HepG2 (cell line): ENCODE measurements at regions not wholly inside any gene's neighbourhood (a gene's known extent, or its start where the extent isn't known, plus 50 kb on each side); places are given as distances from the start of the nearest gene placed in this dataset.

Experiments
- ELF3 ChIP-seq: IDR thresholded peaks from 2 replicates; pipeline ENCODE4 v1.6.1; 2016; ENCODE audit warnings: missing genetic modification reagents, missing compliant biosample characterization
- ERF ChIP-seq: IDR thresholded peaks from 2 replicates; pipeline ENCODE4 v1.6.1; 2018; ENCODE audit warnings: missing biosample characterization, missing genetic modification reagents
- FOSL2 ChIP-seq: sonication (generic); formaldehyde crosslinking; IDR thresholded peaks from 2 replicates; pipeline ENCODE4 v1.4.0; 2020; ENCODE audit warnings: missing genetic modification reagents
- FOXA3 ChIP-seq: IDR thresholded peaks from 2 replicates; pipeline ENCODE4 v1.6.1; 2016; ENCODE audit warnings: missing genetic modification reagents, missing compliant biosample characterization
- HDAC2 ChIP-seq: sonication (generic); formaldehyde crosslinking; IDR thresholded peaks from 2 replicates; pipeline ENCODE4 v1.4.0; 2020; ENCODE audit warnings: missing genetic modification reagents
- HOXA3 ChIP-seq: sonication (generic); formaldehyde crosslinking; IDR thresholded peaks from 2 replicates; pipeline ENCODE4 v1.5.0; 2020; ENCODE audit warnings: missing genetic modification reagents
- IRF2 ChIP-seq: IDR thresholded peaks from 2 replicates; pipeline ENCODE4 v1.6.1; 2018; ENCODE audit warnings: missing genetic modification reagents, missing compliant biosample characterization
- MIXL1 ChIP-seq: IDR thresholded peaks from 2 replicates; pipeline ENCODE4 v1.6.1; 2016
- NCOA2 ChIP-seq: sonication (generic); formaldehyde crosslinking; IDR thresholded peaks from 2 replicates; pipeline ENCODE4 v1.8.0; 2022; ENCODE audit warnings: inconsistent platforms
- RARA ChIP-seq: IDR thresholded peaks from 2 replicates; pipeline ENCODE4 v1.6.1; 2016; ENCODE audit warnings: missing genetic modification reagents, missing compliant biosample characterization
- RXRB ChIP-seq: IDR thresholded peaks from 2 replicates; pipeline ENCODE4 v1.6.1; 2016; ENCODE audit warnings: borderline replicate concordance, missing genetic modification reagents, missing compliant biosample characterization
- SAP130 ChIP-seq: IDR thresholded peaks from 2 replicates; pipeline ENCODE4 v1.6.1; 2016; ENCODE audit warnings: low read depth
- ZNF143 ChIP-seq: sonication (generic); formaldehyde crosslinking; IDR thresholded peaks from 2 replicates; pipeline ENCODE4 v1.4.0; 2020; ENCODE audit warnings: missing genetic modification reagents
- ZNF205 ChIP-seq: IDR thresholded peaks from 2 replicates; pipeline ENCODE4 v1.6.1; 2018; ENCODE audit warnings: missing biosample characterization, missing genetic modification reagents
- ZNF614 ChIP-seq: IDR thresholded peaks from 2 replicates; pipeline ENCODE4 v1.6.1; 2018; ENCODE audit warnings: missing biosample characterization, missing genetic modification reagents, inconsistent platforms, borderline replicate concordance
- ZNF792 ChIP-seq: IDR thresholded peaks from 2 replicates; pipeline ENCODE4 v1.6.1; 2016
- TF ChIP-seq, protein P1 (sequence below): sonication (generic); formaldehyde crosslinking; IDR thresholded peaks from 2 replicates; pipeline ENCODE4 v1.4.0; 2020; ENCODE audit warnings: missing genetic modification reagents, borderline replicate concordance
- TF ChIP-seq, protein P2 (sequence below): IDR thresholded peaks from 2 replicates; pipeline ENCODE4 v1.6.1; 2016; ENCODE audit warnings: missing genetic modification reagents, missing compliant biosample characterization
- TF ChIP-seq, protein P3 (sequence below): IDR thresholded peaks from 2 replicates; pipeline ENCODE4 v1.6.1; 2016
- TF ChIP-seq, protein P4 (sequence below): IDR thresholded peaks from 2 replicates; pipeline ENCODE4 v1.6.1; 2018; ENCODE audit warnings: missing genetic modification reagents, mild to moderate bottlenecking, missing compliant biosample characterization
- TF ChIP-seq, protein P5 (sequence below): IDR thresholded peaks from 2 replicates; pipeline ENCODE4 v1.6.1; 2016
- TF ChIP-seq, protein P6 (sequence below): IDR thresholded peaks from 2 replicates; pipeline ENCODE4 v1.6.1; 2016; ENCODE audit warnings: low read depth

DNA sequence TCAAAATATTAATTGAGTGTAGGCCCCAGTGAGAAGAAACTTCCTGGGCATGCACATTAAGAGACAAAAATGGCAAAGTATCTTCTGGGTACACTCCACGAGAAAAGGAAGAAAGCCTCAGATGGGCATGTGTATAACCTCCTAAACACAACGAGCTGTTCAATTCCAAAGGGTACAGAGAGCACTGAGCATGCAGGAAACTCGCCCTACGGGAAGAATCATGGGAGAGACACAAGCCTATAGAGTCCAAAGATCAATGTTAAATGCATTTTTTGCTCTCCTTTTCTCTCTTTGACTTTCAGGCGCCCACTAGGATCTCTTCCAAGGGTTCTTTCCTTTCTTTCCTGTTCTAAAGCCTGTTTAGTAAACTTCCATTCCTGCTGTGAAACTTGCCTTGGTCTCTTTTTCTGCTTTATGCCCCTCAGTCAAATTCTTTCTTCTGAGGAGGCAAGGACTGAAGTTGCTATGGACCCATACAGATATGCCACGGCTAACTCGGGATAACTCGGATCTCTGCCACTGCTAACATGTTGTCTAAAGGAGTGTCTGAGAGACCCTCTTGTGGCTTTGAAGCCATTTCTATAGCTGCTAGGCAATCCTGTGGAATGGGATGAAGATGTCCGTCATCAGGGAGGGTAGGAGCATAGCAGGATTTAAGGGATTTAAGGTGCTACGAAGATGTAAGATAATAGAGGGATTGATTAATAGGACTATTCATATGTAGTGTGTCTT, 99.5 kb upstream of the MTLN start (continued):
- TF ChIP-seq, protein P1, sequence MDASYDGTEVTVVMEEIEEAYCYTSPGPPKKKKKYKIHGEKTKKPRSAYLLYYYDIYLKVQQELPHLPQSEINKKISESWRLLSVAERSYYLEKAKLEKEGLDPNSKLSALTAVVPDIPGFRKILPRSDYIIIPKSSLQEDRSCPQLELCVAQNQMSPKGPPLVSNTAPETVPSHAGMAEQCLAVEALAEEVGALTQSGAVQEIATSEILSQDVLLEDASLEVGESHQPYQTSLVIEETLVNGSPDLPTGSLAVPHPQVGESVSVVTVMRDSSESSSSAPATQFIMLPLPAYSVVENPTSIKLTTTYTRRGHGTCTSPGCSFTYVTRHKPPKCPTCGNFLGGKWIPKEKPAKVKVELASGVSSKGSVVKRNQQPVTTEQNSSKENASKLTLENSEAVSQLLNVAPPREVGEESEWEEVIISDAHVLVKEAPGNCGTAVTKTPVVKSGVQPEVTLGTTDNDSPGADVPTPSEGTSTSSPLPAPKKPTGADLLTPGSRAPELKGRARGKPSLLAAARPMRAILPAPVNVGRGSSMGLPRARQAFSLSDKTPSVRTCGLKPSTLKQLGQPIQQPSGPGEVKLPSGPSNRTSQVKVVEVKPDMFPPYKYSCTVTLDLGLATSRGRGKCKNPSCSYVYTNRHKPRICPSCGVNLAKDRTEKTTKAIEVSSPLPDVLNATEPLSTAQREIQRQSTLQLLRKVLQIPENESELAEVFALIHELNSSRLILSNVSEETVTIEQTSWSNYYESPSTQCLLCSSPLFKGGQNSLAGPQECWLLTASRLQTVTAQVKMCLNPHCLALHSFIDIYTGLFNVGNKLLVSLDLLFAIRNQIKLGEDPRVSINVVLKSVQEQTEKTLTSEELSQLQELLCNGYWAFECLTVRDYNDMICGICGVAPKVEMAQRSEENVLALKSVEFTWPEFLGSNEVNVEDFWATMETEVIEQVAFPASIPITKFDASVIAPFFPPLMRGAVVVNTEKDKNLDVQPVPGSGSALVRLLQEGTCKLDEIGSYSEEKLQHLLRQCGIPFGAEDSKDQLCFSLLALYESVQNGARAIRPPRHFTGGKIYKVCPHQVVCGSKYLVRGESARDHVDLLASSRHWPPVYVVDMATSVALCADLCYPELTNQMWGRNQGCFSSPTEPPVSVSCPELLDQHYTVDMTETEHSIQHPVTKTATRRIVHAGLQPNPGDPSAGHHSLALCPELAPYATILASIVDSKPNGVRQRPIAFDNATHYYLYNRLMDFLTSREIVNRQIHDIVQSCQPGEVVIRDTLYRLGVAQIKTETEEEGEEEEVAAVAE (CRISPR knock-in tag), result 0 out of 2 replicates have a peak, but pooled peaks have one; percentile 24
- TF ChIP-seq, protein P2, sequence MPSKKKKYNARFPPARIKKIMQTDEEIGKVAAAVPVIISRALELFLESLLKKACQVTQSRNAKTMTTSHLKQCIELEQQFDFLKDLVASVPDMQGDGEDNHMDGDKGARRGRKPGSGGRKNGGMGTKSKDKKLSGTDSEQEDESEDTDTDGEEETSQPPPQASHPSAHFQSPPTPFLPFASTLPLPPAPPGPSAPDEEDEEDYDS (CRISPR knock-in tag), result peak; percentile 51
- peak; percentile 68; the same call in 1 of the 2 replicates for TF ChIP-seq ZNF205 (CRISPR knock-in tag)
- TF ChIP-seq, protein P3, sequence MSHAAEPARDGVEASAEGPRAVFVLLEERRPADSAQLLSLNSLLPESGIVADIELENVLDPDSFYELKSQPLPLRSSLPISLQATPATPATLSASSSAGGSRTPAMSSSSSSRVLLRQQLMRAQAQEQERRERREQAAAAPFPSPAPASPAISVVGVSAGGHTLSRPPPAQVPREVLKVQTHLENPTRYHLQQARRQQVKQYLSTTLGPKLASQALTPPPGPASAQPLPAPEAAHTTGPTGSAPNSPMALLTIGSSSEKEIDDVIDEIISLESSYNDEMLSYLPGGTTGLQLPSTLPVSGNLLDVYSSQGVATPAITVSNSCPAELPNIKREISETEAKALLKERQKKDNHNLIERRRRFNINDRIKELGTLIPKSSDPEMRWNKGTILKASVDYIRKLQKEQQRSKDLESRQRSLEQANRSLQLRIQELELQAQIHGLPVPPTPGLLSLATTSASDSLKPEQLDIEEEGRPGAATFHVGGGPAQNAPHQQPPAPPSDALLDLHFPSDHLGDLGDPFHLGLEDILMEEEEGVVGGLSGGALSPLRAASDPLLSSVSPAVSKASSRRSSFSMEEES (CRISPR knock-in tag), result peak; percentile 57
- TF ChIP-seq HDAC2 (CRISPR knock-in tag), result 0 out of 2 replicates have a peak, but pooled peaks have one; percentile 52
- peak; percentile 34; the same call in 1 of the 2 replicates for TF ChIP-seq FOXA3
- TF ChIP-seq, protein P4, sequence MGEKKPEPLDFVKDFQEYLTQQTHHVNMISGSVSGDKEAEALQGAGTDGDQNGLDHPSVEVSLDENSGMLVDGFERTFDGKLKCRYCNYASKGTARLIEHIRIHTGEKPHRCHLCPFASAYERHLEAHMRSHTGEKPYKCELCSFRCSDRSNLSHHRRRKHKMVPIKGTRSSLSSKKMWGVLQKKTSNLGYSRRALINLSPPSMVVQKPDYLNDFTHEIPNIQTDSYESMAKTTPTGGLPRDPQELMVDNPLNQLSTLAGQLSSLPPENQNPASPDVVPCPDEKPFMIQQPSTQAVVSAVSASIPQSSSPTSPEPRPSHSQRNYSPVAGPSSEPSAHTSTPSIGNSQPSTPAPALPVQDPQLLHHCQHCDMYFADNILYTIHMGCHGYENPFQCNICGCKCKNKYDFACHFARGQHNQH (CRISPR knock-in tag), result 0 out of 2 replicates have a peak, but pooled peaks have one; percentile 20
- TF ChIP-seq ZNF614 (CRISPR knock-in tag), result 0 out of 2 replicates have a peak, but pooled peaks have one; percentile 56
- TF ChIP-seq RARA (CRISPR knock-in tag), result peak; percentile 15; the same call in 1 of the 2 replicates
- TF ChIP-seq ZNF792 (CRISPR knock-in tag), result peak; percentile 66; the same call in 1 of the 2 replicates
- peak; percentile 28; the same call in 1 of the 2 replicates for TF ChIP-seq NCOA2 (CRISPR knock-in tag)
- TF ChIP-seq ERF (CRISPR knock-in tag), result 0 out of 2 replicates have a peak, but pooled peaks have one; percentile 31
- TF ChIP-seq SAP130 (CRISPR knock-in tag), result peak; percentile 65
- TF ChIP-seq, protein P5, sequence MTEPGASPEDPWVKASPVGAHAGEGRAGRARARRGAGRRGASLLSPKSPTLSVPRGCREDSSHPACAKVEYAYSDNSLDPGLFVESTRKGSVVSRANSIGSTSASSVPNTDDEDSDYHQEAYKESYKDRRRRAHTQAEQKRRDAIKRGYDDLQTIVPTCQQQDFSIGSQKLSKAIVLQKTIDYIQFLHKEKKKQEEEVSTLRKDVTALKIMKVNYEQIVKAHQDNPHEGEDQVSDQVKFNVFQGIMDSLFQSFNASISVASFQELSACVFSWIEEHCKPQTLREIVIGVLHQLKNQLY (CRISPR knock-in tag), result peak; percentile 69
- TF ChIP-seq MIXL1 (CRISPR knock-in tag), result 0 out of 2 replicates have a peak, but pooled peaks have one; percentile 31
- peak; percentile 42; the same call in 1 of the 2 replicates for TF ChIP-seq IRF2 (CRISPR knock-in tag)
- TF ChIP-seq FOSL2 (CRISPR knock-in tag), result 0 out of 2 replicates have a peak, but pooled peaks have one; percentile 10
- peak; percentile 75 for TF ChIP-seq ZNF143 (CRISPR knock-in tag)
- peak; percentile 62 for TF ChIP-seq HOXA3
- TF ChIP-seq, protein P6, sequence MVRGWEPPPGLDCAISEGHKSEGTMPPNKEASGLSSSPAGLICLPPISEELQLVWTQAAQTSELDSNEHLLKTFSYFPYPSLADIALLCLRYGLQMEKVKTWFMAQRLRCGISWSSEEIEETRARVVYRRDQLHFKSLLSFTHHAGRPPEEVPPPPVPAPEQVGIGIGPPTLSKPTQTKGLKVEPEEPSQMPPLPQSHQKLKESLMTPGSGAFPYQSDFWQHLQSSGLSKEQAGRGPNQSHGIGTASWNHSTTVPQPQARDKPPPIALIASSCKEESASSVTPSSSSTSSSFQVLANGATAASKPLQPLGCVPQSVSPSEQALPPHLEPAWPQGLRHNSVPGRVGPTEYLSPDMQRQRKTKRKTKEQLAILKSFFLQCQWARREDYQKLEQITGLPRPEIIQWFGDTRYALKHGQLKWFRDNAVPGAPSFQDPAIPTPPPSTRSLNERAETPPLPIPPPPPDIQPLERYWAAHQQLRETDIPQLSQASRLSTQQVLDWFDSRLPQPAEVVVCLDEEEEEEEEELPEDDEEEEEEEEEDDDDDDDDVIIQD (CRISPR knock-in tag), result peak; percentile 59; the same call in 1 of the 2 replicates
- TF ChIP-seq RXRB (CRISPR knock-in tag), result peak; percentile 51; the same call in 1 of the 2 replicates
- peak; percentile 80 for TF ChIP-seq ELF3 (CRISPR knock-in tag)
